Posterior cingulate gyrus (tissue), 11 donors: ENCODE measurements at regions not wholly inside any gene's neighbourhood (a gene's known extent, or its start where the extent isn't known, plus 50 kb on each side); places are given as distances from the start of the nearest gene placed in this dataset.
"Not testable (repeated sequence)": the region's sequence is repeated elsewhere in the genome, so short reads cannot be mapped to it uniquely, and the experiment has no call there.

Experiments
- DNase-seq, 10 donors: peaks; one replicate each; pipeline versions ENCODE4 v3.0.0 to v3.0.0-alpha.2; 2020 to 2021; ENCODE audit warnings: mixed read lengths in 3 of 10
- intact Hi-C: fragments of 100-400 bp; cut with DNase I; formaldehyde crosslinking; loops from one replicate; pipeline ENCODE4 v1.15.1; 2023

DNA sequence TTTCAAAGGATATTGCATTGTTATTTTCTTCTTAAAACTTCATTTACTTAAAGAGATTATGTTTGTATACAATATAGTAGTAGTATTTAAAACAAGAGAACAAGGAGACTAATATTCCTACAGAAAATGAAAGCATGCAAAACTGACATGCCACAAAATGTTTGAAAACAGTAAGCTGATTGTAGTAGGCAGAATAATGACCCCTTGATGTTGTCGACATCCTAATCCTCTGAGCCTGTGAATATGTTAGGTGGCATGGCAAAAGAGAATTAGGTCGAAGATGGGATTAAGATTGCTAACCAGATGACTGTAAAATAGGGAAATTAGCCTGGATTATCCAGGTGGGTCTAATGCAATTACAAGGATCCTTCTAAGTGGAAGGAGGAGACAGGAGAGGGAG lies 522.2 kb upstream of the NR3C2 start:
- DNase-seq = no peak
- intact Hi-C loops = no loop called here

DNA sequence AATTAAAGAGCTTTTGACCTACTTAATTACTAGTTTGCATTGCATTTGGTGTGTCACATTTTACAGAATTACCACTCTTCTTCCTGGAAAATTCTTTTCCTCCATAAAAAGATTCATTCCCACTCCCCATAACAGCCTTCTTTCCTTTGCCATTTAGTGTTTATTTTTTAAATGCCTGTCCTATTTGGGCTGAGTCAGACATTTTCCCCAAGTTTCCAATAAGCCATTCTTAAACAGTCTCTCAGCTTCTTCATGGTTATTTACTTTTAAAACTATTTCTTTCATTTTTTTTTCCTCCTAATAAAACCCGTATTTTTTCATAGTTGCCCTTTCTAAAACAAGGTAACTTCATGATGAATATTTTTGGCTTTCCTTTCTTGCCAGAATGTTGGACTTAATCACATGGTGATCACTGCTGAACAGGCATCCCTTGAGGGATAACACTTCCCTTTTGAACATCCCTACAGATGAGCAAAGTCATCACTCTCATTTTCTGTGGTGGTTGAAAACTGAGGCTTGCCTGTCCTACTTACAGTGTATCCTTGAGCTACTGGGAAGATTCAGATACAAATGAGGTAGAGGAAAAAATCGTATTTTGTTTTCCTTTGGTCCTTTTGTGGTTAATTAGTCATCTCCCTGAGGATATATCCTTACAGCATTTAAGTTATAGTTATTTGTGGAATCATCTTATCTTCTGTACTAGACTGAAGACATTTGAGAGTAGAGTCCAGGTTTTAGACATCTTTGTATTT lies 520.5 kb upstream of the NR3C2 start:
- intact Hi-C loops = no loop called here
- DNase-seq = no peak

DNA sequence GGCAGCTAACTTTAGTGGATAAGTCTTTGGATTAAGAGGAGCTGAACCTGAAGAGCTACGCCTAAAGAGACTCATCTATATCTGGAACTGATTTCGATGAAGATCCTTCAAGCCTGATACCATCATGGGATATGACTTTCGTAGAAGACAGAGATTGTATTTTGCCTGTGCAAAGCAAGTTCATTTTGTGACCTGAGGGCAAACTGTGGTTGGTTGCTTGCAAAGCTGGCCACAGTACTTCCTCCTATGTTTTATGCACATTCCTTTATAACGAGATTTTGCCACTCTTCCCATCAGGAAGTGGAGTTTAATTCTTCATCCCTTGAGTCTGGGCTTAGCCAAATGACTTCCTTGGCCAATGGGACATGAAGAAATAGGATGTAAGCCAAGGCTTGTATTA lies 519.3 kb upstream of the NR3C2 start:
- intact Hi-C loops = no loop called here
- no peak for DNase-seq

DNA sequence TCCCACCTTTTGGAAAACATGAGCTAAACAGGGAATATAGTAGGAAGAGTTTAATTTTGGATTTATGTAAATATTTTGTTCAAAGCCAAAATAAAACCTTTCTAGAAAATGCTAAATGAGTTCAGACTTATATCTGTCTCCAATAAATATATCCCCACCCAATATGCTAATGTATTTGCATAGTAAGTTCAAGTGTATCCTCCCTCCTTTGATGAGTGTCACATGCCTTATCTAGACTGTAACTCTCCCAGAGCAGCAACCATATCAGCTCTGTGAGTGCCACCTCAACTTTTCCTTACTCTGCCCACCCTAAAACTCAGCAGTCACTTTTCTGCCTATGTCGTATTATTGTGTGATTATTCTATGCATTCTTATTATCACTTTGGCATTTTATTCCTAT lies 516.1 kb upstream of the NR3C2 start:
- DNase-seq = no peak
- intact Hi-C loops = no loop called here

DNA sequence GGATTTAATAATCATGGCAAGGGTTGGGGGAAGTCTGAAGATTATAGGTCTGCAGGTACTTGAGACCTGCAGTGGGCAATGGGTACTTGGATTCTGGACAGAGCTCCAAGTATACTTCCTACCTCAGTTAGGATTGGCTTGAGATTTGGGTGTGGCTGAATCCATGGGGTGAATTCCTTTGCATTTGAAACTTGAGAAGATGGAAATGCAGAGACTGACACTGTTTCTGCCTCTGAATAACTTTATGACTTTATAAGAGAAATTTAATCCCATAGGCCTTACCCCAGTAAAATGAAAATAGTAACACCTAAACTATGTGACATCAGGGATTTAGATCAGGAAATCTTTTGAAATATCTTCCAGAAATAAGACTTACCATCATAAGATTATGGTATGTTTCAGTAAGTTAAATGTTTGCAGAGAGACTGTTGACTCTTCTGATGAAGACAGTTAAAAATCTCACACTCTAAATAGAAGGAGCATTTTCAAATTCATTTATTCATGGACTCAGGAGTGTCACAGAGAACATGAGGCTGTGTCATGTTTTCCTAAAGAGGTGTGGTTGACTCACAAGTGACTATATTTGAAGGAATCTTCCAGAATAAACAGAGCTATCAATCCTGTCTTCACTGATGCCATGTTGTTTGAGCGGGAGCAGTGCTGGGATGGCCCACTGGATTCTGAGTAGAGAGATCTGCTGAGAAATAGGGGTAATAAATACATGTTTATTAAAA lies 513.5 kb upstream of the NR3C2 start:
- DNase-seq = no peak
- intact Hi-C loops = no loop called here

DNA sequence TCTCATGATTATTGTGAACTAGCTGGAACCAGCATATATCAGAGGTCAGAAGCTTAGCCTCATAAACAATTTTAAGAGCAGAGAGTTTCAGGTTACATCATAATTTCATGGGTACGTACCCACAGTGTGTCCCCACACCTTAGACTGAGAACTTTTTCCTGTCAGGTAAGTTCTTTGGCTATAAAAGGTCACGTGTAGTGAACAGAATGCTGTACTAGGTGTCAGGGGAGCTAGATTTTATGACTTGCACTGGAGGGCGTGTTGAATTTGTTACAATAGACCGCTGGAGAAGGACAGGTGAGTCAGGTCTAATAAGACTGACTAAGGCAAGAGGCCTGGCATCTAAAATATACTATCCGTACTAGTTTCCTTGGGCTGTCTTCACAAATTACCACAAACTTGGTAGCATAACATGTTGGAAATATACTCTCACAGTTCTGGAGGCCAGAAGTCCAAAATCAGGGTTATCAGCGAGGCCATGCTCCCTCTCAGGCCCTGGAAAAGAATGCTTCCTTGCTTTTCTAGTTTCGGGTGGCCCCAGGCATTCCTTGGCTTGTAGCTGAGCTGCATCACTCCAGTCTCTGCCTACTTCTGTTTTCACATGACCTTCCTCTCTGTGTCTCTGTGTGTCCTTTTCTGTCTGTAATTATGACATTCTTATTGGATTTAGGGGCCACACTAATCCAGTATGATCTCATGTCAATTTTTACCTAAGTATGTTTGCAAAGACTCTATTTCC lies 512.0 kb upstream of the NR3C2 start:
- DNase-seq = no peak
- intact Hi-C loops = no loop called here

DNA sequence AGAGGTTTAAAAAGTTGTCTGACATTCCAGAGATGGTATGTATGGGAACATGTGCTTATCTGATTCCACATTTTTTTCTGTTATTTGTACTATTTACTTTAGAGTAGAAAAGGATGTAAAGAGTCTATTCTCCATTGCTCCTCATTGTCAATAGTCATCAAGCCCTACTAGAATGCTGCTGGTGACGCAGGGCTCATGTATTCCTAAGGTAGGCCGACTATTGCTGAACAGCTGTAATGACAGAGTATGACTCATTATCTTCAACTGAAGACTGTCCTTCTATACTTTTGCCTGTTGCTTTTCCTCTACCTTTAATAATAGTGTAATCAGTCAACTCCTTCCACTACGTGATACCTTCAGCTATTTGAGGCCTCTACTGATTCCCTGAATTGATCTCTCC lies 509.1 kb upstream of the NR3C2 start:
- intact Hi-C loops = no loop called here
- DNase-seq = no peak

DNA sequence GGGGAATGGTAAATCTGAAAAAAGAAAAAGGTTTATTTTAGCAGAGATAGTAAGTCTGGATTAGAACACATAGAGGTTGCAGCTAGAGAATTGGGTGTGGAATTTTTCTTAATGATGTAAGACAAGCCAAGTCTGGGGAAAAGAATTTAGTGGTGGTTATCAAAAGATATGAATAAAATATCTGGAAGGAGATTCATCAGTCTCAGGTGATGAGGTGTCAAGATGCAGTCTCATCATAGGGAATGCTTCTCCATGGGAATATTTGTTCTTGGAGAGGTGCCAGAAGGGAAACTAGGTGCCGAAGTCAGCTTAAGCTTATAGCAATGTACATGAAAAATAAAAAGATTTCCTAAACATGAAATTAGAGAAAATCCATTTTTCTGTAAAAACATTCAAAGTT lies 504.1 kb upstream of the NR3C2 start:
- intact Hi-C loops = no loop called here
- no peak for DNase-seq

DNA sequence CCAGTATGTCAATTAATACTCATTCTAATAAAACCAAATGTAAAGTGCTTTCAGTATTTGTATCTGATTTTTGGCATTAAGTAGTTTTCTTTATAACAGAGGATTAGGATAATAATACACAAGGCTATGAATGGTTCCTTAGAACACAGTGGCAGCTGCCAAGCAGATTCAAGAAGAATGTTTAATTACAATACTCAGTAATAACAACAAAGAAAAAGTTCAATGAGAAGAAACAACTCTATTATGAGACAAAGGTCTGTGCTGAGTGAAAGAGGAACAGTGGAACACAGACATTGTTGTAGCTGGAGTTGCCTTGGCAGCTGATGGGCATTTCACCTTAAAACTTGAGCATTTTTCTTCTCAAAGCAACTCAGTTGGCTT lies 502.6 kb upstream of the NR3C2 start:
- no peak for DNase-seq
- intact Hi-C loops = no loop called here

DNA sequence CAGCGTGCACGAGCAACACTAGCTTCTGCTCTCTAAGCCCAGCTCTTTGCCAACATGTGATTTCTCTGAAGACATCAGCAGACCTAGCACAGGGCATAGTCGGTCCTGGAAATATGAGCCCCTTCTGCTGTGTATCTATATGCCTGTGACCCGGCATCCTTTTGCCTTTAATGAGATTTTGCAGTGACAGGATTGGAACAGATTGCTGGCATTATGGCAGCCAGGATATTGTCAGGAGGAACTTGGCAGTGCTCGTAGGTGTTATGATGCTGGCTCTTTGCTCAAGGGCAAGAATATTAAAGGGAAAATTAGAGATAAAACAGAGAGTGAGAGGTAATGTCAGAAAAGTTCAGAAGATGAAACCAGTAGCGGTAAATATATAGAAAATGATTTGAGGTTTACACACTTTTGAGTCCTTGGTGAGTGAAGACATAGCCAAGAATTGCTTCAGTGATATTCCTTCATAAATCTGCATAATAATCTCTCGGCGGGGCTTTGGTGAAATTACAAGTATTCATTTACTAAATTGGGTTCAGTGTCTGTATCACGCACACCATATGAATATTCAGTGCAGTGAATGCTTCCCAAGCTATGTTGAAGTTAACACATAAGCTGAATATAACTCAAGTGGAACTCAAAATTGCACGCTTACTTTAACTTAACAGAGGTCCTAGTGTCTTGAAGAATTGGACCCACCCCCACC lies 502.1 kb upstream of the NR3C2 start:
- DNase-seq = no peak
- intact Hi-C loops = no loop called here

DNA sequence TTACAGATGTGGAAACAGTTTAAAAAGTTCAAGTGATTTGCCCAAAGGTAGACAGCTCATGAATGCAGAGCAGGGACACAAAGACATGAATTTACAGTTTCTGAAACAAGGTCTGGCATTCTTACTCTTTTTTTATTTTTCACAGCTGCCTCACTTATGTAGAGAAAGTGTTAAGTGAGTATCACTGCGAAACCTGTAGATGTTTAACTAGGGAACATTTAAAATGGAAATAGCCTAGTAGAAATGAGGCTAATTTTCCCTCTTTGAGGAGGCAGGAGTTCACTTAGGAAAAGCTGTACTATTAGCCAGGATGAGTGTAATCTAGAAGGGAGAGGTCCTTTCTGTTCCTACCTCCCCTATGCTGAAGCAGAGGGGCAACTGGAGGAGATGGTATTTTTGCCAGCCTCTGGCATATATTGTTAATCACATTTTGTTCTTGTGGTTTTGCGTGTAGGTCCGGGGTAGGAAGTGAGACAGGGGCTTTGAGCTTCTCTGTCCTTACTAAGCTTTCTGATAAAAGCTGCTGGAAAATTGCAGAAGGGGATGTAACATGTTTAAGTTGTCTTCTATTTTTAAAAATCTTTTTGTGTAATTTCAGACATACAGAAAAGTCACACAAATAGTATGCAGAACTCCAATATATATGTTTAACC lies 492.8 kb upstream of the NR3C2 start:
- intact Hi-C loops = no loop called here
- no peak for DNase-seq

DNA sequence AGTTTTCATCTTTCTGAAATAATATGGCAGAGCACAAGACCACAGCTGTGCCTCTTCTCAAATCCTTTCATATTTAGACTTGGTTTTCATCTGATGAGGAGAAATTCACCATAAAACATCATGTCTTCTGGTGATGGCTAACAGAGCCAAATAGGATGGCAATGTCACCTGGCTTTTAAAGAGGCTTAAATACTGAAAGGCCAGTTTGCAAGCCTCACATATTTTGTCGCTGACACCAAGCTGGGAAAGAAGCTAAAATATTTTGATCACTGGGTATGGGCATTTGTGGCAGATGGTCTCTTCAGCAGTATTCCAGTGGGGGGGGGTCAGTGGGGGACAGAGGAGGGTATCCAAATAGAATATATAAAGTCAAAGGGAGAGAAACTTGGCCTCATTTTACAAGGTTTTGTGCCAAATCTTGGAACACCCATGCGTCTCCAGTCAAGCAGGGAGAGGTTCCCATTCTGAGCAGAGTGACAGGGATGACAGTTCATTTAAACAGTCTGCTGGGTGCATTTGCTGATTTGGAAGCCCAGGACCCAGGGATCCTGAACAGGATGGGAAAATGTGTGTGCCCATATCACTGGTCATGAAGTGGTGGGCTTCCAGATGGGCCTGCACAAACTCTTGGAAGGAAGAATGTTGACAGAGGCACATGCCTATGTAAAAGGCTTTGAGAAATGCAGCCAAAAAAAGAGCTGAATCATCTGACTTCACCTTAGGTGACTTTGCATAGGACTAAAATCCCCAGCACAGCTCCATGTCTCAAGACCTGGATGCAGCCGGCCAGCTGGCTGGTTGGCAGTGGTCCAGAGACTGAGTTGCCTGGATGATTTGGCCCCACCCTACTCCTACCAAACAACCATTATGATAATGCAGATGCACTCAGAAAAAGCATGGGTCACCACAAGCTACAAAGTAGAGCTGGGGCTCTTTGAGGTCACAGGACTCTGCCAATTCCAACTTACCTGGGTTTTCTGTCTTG lies 484.4 kb upstream of the NR3C2 start:
- intact Hi-C loops = no loop called here
- peak in 2 of 10 donors; percentile 37 to 56 for DNase-seq

DNA sequence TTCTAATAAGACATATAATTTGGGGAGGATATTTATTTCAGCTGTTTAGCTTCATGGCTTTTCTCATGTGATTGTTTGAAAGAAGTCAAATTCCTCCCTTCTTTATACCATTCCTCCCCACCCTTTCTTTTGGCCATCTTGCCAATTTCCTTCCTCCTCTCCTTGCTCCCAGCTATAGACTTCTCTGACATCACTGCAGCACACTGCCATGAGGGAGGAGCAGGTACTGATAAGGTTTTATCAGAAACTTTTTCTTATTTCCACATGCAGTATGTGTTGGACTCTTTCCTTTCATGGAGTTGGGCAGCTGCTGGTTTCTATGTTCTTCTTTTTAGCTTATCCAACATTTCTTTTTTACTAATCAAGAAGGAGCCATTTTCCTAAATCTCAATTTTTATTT lies 481.7 kb upstream of the NR3C2 start:
- DNase-seq = no peak
- intact Hi-C loops = no loop called here

DNA sequence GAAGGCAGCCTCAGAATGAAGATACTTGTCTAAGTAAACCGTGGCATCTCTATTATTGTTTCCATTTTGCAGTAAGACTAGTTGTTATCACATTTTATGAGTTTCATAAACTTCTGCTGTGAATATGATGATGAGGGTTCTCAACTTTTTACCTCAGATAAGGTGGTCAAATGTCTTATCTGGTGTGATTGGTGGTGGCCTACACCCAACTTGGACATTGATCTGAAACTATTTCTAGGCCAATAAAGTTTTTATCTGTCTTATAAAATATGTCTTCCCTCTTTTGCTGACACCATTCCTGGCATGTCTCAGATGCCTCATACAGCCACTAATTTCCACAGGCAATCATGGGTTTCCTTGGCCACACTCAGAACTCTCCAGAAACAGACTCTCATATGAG lies 480.3 kb upstream of the NR3C2 start:
- DNase-seq = no peak
- intact Hi-C loops = no loop called here

DNA sequence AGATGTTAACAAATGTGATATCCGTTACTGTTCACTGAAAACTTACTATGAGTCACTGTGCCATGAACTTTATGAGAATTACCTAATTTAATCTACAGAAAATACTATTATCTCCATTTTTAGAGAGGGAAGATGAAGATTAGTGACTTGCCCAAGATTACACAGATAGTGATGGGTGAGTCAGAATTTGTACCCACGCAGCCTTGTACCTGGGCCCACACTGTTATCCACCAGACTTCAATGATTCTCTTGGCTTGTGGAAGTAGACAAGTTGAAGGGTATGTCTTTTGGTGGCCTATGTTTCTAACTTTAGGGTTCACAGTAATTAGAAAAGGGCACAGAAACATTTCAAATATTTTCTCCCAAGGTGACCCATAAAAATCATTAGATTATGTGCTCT lies 472.5 kb upstream of the NR3C2 start:
- DNase-seq = no peak
- intact Hi-C loops = no loop called here

DNA sequence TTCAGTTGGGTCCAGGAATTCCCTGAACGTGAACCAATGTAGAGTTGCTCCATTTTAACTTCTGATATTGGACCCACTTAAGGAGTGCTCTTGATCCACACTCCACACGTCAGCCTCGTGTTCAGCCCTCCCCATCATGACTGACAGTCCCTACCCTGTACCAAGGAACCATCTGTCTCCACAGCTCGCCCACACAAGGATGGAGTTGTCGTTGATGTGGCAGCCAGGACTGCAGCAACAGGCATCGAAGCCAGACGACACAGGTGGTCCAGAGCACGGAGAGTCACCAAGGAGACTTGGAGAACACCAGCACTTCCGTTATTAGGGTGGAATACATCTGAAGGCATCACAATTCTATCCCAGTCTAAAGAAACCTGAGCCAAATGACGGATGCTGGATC lies 472.1 kb upstream of the NR3C2 start:
- DNase-seq = peak in 6 of 10 donors; percentile 4 to 83 (median 50)
- intact Hi-C loops = no loop called here

DNA sequence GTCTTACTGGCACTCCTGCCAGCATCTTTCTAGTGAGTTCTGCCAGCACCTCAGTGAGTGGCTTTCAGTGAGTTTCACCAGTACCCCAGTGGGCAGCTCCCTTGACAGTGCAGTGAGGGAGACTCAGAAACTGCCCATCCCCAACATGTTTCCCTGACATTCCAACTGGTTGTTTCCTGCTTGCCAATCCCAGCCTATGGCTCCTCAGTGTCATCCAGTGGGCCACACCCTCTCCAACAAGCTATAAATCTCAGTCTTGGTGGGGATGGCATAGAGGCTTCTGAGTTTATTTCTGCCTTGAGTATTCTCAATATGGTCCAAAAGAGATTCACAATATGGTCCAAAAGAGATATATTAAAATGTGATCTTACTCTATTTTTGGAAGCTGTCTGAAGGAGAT lies 461.2 kb upstream of the NR3C2 start:
- intact Hi-C loops = no loop called here

DNA sequence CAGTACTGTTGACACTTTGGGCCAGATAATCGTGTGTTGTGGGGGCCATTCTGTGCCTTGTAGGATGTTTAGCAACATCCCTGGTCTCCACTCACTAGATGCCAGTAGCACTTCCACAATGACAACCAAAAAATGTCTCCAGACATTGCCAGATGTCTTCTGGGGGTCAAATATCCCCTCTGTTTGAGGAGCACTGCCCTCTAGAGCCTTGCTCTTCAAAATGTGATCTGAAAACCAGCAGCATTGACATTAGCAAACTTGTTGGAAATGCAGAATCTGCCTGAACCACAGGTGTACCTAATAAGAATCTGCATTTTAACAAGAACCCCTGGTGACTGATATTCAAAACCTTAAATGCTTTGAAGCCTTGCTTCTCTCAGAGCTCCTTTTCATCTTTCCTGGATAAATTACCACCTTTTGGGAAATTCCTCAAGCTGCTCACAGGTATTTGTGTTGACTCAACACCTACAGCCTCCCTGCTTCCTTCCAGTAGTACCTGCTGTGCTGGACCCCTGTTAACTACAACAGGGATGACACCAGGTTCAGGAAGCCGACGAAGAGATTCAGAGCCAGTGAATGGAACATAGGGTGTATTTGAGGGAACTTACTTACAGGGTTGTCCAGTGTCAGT lies 459.0 kb upstream of the NR3C2 start:
- intact Hi-C loops = no loop called here
- DNase-seq = no peak

More for the DNA sequence above, 461.2 kb upstream of the NR3C2 start:
- no peak for DNase-seq

DNA sequence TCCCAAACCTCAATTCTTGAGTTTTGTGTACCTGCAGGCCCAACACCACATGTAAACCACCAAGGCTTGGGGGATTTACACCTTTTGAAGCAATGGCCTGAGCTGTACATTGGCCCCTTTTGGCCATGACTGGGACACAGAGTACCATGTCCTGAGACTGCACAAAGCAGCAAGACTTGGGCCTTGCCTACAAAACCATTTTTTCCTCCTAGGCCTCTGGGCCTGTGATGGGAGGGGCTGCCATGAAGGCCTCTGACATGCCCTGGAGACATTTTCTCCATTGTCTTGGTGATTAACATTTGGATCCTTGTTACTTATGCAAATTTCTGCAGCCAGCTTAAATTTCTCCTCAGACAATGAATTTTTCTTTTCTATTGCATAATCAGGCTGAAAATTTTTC lies 455.9 kb upstream of the NR3C2 start:
- intact Hi-C loops, DNase-seq: not testable (repeated sequence)
